ENCODE measurements at regions not wholly inside any gene's neighbourhood (a gene's known extent, or its start where the extent isn't known, plus 50 kb on each side); places are given as distances from the start of the nearest gene placed in this dataset.

DNA sequence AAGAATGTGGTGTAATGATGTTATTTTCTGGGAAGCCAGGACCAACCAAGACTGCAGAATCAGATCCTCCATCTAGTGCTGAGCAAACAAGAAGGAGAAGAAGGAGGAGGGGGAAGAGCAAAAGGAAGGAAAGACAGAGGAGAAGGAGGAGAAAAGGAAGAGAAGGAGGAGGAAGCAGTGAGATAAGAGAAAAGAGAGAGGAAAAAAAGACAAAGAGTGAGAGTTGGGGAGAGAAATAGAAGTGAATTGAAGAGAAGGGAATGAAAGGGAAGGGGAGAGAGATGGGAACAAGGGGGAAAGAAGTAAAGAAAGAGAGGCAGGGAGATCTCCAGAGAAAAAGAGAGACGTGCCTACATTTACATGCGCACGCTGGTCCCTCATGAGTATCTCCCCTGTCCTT lies 153.5 kb downstream of the MN1 start:
- Histone ChIP-seq H3K4me1 (ENCODE audit: control insufficient read depth, insufficient read depth, low read length) (peaks cover 19% of the 10 kb centered on the region), H3K36me3 (ENCODE audit: control insufficient read depth in 2 of 2, insufficient read depth in 2 of 2, low read length in 2 of 2) (no peaks in the 10 kb centered on the region), H3K27me3 (ENCODE audit: control insufficient read depth in 1 of 2, insufficient read depth in 2 of 2, low read length in 2 of 2) (no peaks in the 10 kb centered on the region), H3K27ac (ENCODE audit: low read length) (no peak overlapping the region), H3K9ac (ENCODE audit: low read length in 2 of 2) (no peak overlapping the region), H3K4me3 (ENCODE audit: low read length in 2 of 2) (no peak overlapping the region), H3K9me3 (ENCODE audit: control insufficient read depth in 2 of 2, low read length in 2 of 2) (no peaks in the 10 kb centered on the region)

DNA sequence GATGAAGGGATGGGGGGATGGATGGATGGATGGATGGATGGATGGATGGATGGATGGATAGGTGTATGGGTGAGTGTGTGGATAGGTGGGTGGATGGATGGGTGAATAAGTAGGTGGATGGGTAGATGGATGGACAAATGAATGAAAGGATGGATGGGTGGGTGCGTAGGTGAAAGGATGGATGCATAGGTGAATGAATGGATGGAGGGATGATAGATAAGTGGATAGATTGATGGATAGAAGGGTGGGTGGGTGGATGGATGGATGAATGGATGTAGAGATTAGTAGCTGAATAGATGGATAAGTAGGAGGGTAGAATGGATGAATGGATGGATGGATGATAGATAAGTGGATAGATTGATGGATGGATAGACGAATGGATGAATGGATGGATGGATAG lies 152.7 kb downstream of the MN1 start:
- H3K9ac ChIP-seq (ENCODE audit: low read length in 2 of 2) = no peak overlapping the region
- H3K27ac ChIP-seq (ENCODE audit: low read length) = no peak overlapping the region
- no peaks in the 10 kb centered on the region for H3K9me3 ChIP-seq (ENCODE audit: control insufficient read depth in 2 of 2, low read length in 2 of 2)
- no peak overlapping the region for H3K4me3 ChIP-seq (ENCODE audit: low read length in 2 of 2)
- H3K4me1 ChIP-seq (ENCODE audit: control insufficient read depth, insufficient read depth, low read length) = peaks cover 19% of the 10 kb centered on the region
- no peaks in the 10 kb centered on the region for H3K27me3 ChIP-seq (ENCODE audit: control insufficient read depth in 1 of 2, insufficient read depth in 2 of 2, low read length in 2 of 2)
- no peaks in the 10 kb centered on the region for H3K36me3 ChIP-seq (ENCODE audit: control insufficient read depth in 2 of 2, insufficient read depth in 2 of 2, low read length in 2 of 2)

DNA sequence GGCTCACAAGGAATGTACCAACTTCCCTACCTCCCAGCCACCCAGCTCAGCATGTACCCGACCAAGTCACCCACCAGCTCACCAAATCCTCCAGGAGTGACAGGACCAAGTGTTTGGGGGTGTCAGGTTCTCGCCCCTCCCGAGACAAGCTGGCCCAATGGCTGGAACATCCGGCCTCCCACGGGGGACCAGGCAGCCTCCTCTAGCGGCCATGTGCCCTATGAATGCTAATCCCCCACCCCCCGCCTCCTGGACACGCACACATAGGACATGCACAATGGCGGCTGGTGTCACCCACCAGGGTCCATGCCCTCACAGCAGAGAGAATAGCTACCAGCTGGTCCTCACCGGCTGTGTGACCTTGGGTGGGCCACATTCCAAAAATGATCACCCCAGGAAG lies 151.0 kb downstream of the MN1 start:
- Histone ChIP-seq H3K9me3 (ENCODE audit: control insufficient read depth in 2 of 2, low read length in 2 of 2) (no peaks in the 10 kb centered on the region), H3K27me3 (ENCODE audit: control insufficient read depth in 1 of 2, insufficient read depth in 2 of 2, low read length in 2 of 2) (no peaks in the 10 kb centered on the region), H3K36me3 (ENCODE audit: control insufficient read depth in 2 of 2, insufficient read depth in 2 of 2, low read length in 2 of 2) (no peaks in the 10 kb centered on the region), H3K4me3 (ENCODE audit: low read length in 2 of 2) (no peak overlapping the region), H3K27ac (ENCODE audit: low read length) (no peak overlapping the region), H3K4me1 (ENCODE audit: control insufficient read depth, insufficient read depth, low read length) (peaks cover 19% of the 10 kb centered on the region), H3K9ac (ENCODE audit: low read length in 2 of 2) (no peak overlapping the region)

DNA sequence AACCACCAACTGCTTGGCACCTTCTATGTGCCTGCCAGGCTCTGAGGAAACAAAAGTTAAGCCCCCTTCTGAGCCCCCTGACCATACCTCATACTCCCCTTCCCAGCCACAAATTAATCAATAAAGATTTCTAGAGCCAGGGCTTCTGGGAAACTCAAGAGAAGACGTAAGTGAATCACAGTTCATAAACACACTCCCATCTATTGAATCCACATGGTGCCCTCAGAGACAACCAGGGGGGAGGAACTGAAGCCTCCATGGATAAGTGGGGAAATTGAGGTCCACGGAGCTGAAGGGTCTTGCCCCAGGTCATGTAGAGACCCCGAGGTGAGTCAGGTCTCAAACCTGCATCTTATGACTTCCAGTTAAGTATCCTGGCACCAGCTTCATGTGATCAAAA lies 150.6 kb downstream of the MN1 start:
- peak overlapping the region in 1 of 2 donors; percentile 20 for H3K9ac ChIP-seq (ENCODE audit: low read length in 2 of 2)
- H3K4me3 ChIP-seq (ENCODE audit: low read length in 2 of 2) = peak overlapping the region in 1 of 2 donors; percentile 36
- H3K9me3 ChIP-seq (ENCODE audit: control insufficient read depth in 2 of 2, low read length in 2 of 2) = no peaks in the 10 kb centered on the region
- no peaks in the 10 kb centered on the region for H3K36me3 ChIP-seq (ENCODE audit: control insufficient read depth in 2 of 2, insufficient read depth in 2 of 2, low read length in 2 of 2)
- H3K27ac ChIP-seq (ENCODE audit: low read length) = no peak overlapping the region
- no peaks in the 10 kb centered on the region for H3K27me3 ChIP-seq (ENCODE audit: control insufficient read depth in 1 of 2, insufficient read depth in 2 of 2, low read length in 2 of 2)
- H3K4me1 ChIP-seq (ENCODE audit: control insufficient read depth, insufficient read depth, low read length) = peaks cover 19% of the 10 kb centered on the region

DNA sequence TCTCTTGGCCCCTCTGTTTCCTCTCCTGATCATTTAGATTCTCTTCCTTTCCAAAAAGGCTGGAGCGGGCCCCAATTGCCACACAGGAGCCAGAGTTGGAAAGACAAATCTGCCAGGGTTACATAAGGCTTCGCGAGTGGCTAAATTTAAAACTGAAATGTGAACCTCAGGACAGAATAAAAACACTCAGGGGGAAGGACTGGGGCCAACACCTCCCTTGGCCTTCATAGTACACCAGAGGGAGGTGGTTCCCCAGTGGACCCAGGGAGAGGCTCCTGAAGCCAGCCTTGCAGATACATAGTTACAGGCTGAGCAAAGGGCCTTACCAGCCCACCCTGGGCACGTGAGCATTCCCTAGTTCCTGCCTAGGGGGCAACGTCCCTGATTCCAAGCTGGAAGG lies 150.1 kb downstream of the MN1 start:
- H3K9me3 ChIP-seq (ENCODE audit: control insufficient read depth in 2 of 2, low read length in 2 of 2) = peaks cover 0 to 3% of the 10 kb centered on the region in 2 donors
- peak overlapping the region; percentile 29 to 36 for H3K4me3 ChIP-seq (ENCODE audit: low read length in 2 of 2)
- no peak overlapping the region for H3K27ac ChIP-seq (ENCODE audit: low read length)

DNA sequence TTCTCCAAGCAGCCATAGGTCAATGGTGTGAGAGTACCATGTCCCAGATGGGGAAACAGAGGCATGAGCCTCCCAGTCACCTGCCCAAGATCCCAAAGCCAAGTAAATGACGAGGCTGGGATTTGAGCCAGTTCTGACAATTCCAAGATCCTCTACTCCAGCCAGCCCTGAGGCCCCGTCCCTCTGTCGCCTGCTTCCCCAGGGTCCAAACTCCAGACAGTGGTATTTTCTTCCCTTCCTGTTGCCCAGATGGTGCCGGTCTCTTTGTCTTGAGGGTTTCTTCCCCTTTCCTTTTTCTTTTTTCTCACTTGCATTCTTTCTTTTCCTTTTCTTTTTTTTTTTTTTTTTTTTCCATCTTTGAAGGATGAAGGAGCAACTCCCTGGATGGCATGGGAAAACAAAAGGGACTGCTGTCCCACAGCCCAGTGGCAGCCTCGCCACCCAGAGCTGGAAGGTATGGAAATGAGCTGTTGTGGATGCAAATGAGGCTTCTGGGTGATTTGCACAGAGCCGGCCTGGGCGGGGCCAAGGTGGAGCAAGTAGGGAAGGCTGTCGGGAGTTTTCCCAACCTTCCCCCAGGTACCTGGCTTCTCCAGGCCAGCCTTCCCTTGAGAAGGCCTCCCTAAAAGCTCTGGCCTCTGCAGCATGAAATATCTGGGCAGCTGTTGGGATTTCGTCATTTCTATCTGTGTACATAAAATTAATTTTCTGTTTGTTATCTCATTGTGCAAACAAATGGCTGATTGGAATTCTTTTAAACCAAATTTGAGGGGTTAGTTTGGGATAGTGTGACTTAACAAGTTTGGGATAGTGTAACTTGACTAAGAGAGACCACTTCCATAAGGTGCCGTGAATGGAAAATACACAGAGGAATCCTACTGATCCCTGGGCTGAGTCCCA lies 146.8 kb downstream of the MN1 start:
- Histone ChIP-seq H3K9me3 (ENCODE audit: control insufficient read depth in 2 of 2, low read length in 2 of 2) (peaks cover 0 to 10% of the 10 kb centered on the region in 2 donors), H3K27me3 (ENCODE audit: control insufficient read depth in 1 of 2, insufficient read depth in 2 of 2, low read length in 2 of 2) (no peaks in the 10 kb centered on the region), H3K4me3 (ENCODE audit: low read length in 2 of 2) (no peak overlapping the region), H3K4me1 (ENCODE audit: control insufficient read depth, insufficient read depth, low read length) (peaks cover 19% of the 10 kb centered on the region), H3K27ac (ENCODE audit: low read length) (no peak overlapping the region), H3K9ac (ENCODE audit: low read length in 2 of 2) (no peak overlapping the region), H3K36me3 (ENCODE audit: control insufficient read depth in 2 of 2, insufficient read depth in 2 of 2, low read length in 2 of 2) (no peaks in the 10 kb centered on the region)

More for the DNA sequence above, 150.1 kb downstream of the MN1 start:
- peaks cover 19% of the 10 kb centered on the region for H3K4me1 ChIP-seq (ENCODE audit: control insufficient read depth, insufficient read depth, low read length)
- H3K9ac ChIP-seq (ENCODE audit: low read length in 2 of 2) = peak overlapping the region in 1 of 2 donors; percentile 20
- no peaks in the 10 kb centered on the region for H3K36me3 ChIP-seq (ENCODE audit: control insufficient read depth in 2 of 2, insufficient read depth in 2 of 2, low read length in 2 of 2)
- H3K27me3 ChIP-seq (ENCODE audit: control insufficient read depth in 1 of 2, insufficient read depth in 2 of 2, low read length in 2 of 2) = no peaks in the 10 kb centered on the region

DNA sequence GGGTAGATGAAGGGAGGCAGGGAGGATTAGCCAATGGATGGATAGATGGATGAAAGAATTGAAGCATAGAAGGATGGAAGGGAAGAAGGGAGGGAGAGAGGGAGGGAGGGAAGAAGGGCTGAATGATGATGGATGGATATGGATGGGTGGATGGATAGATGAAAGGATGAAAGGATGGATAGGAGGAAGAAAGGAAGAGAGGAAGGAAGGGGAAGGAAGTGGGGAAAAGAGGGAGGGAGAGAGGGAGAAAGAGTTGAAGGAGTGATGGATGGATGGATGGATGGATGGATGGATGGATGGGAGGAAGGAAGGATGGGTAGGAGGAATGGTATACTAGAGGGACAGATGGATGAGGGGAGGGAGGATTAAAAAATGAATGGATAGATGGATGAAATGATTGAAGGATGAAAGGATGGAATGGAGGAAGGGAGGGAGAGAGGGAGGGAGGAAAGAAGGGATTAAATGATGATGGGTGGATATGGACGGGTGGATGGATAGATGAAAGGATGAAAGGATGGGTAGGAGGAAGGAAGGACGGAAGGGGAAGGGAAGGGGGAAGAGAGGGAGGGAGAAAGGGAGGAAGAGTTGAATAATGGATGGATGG lies 145.9 kb downstream of the MN1 start:
- Histone ChIP-seq H3K27me3 (ENCODE audit: control insufficient read depth in 1 of 2, insufficient read depth in 2 of 2, low read length in 2 of 2) (no peaks in the 10 kb centered on the region), H3K9ac (ENCODE audit: low read length in 2 of 2) (no peak overlapping the region), H3K4me1 (ENCODE audit: control insufficient read depth, insufficient read depth, low read length) (peaks cover 16% of the 10 kb centered on the region)

DNA sequence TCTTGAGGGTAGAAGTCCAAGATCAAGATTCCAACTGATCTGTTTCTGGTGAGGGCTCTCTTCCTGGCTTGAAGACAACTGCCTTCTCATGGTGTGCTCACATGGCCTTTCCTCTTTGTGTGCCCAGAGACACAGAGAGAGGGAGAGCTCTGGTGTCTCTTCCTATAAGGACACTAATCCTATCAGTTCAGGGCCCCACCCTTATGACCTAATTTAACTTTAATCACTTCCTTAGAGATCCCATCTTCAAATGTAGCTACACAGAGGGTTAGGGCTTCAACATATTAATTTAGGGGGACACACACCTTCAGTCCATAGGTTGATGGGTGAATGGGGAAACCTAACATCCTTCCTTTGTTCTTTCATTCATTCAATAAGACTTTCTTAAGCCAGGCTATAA lies 144.6 kb downstream of the MN1 start:
- H3K27me3 ChIP-seq (ENCODE audit: control insufficient read depth in 1 of 2, insufficient read depth in 2 of 2, low read length in 2 of 2) = no peaks in the 10 kb centered on the region
- no peak overlapping the region for H3K4me3 ChIP-seq (ENCODE audit: low read length in 2 of 2)
- no peak overlapping the region for H3K27ac ChIP-seq (ENCODE audit: low read length)
- H3K36me3 ChIP-seq (ENCODE audit: control insufficient read depth in 2 of 2, insufficient read depth in 2 of 2, low read length in 2 of 2) = no peaks in the 10 kb centered on the region
- peaks cover 0 to 10% of the 10 kb centered on the region in 2 donors for H3K9me3 ChIP-seq (ENCODE audit: control insufficient read depth in 2 of 2, low read length in 2 of 2)
- H3K4me1 ChIP-seq (ENCODE audit: control insufficient read depth, insufficient read depth, low read length) = peaks cover 4% of the 10 kb centered on the region
- no peak overlapping the region for H3K9ac ChIP-seq (ENCODE audit: low read length in 2 of 2)

More for the DNA sequence above, 145.9 kb downstream of the MN1 start:
- Histone ChIP-seq H3K27ac (ENCODE audit: low read length) (no peak overlapping the region), H3K36me3 (ENCODE audit: control insufficient read depth in 2 of 2, insufficient read depth in 2 of 2, low read length in 2 of 2) (no peaks in the 10 kb centered on the region), H3K9me3 (ENCODE audit: control insufficient read depth in 2 of 2, low read length in 2 of 2) (peaks cover 0 to 10% of the 10 kb centered on the region in 2 donors), H3K4me3 (ENCODE audit: low read length in 2 of 2) (no peak overlapping the region)

DNA sequence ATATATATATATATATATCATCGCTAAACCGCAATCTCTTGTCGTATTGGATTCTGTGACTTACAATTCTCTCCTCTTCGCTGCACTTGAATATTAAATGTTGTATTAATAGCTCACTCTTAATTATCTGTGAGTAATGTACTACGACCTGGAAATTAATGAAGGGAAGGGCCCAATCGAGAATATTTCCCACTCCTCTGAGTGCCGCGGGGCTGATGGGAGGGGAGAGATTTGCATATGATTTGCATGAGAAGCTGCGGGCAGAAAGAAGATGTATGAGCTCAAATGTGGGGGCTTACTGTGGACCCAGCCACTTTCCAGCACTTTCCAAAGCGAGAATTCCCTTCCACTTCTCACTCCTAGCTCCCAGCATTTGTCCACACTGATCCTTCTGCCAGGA lies 141.2 kb downstream of the MN1 start:
- Histone ChIP-seq H3K4me3 (ENCODE audit: low read length in 2 of 2) (no peak overlapping the region), H3K9ac (ENCODE audit: low read length in 2 of 2) (no peak overlapping the region), H3K27ac (ENCODE audit: low read length) (no peak overlapping the region), H3K4me1 (ENCODE audit: control insufficient read depth, insufficient read depth, low read length) (peaks cover 8% of the 10 kb centered on the region), H3K27me3 (ENCODE audit: control insufficient read depth in 1 of 2, insufficient read depth in 2 of 2, low read length in 2 of 2) (no peaks in the 10 kb centered on the region), H3K36me3 (ENCODE audit: control insufficient read depth in 2 of 2, insufficient read depth in 2 of 2, low read length in 2 of 2) (no peaks in the 10 kb centered on the region), H3K9me3 (ENCODE audit: control insufficient read depth in 2 of 2, low read length in 2 of 2) (peaks cover 0 to 10% of the 10 kb centered on the region in 2 donors)

DNA sequence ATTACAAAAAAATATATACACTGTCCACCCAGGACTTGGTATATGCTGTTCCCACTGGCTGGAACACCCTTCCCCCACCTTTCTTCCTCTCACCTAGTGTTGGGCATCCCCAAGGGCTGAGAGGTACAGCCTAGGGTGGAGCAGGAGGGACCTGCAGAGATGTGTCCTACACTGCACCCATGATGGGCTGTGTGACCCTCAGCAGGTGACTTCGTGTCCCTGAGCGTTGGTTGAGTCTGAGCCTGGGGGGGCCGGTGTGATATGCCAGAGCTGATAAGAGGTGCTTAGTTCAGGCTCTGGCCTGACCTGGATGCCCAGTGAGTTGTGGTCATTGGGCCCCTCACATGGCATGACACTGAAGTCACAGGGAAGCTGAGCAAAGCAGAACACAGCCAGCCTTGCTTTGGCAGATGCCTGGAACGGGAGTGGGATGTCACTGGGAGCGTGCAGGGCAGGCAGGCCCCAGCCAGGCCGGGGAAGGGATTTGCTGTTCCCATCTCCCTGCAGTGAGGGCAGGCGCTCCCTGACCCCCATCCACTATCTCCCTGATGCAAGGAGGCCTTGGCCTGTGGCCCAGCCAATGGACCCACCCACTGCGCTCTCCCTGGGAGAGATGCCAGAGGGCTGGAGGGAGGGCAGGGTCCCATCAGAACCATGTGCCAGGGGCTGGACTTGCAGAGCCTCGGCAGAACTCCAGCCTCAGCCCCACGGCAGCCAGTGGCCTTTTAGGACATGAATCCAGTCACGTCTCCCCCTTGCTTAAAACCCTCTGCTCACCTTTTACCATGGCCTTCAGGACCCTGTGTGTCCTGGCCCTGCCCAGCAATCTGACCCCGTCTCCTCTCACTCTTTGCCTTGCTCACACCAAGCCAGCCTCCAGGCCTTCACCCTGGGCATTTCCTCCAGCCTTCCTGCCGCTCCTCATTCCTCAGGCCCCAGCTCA lies 138.9 kb downstream of the MN1 start:
- no peak overlapping the region for H3K4me3 ChIP-seq (ENCODE audit: low read length in 2 of 2)
- no peak overlapping the region for H3K9ac ChIP-seq (ENCODE audit: low read length in 2 of 2)
- H3K27me3 ChIP-seq (ENCODE audit: control insufficient read depth in 1 of 2, insufficient read depth in 2 of 2, low read length in 2 of 2) = no peaks in the 10 kb centered on the region
- H3K36me3 ChIP-seq (ENCODE audit: control insufficient read depth in 2 of 2, insufficient read depth in 2 of 2, low read length in 2 of 2) = no peaks in the 10 kb centered on the region
- H3K27ac ChIP-seq (ENCODE audit: low read length) = no peak overlapping the region
- H3K9me3 ChIP-seq (ENCODE audit: control insufficient read depth in 2 of 2, low read length in 2 of 2) = peaks cover 4% of the 10 kb centered on the region in 2 donors
- H3K4me1 ChIP-seq (ENCODE audit: control insufficient read depth, insufficient read depth, low read length) = peaks cover 8% of the 10 kb centered on the region

Data from stomach smooth muscle (tissue), 2 donors.